K562 (cell line): ENCODE measurements at regions not wholly inside any gene's neighbourhood (a gene's known extent, or its start where the extent isn't known, plus 50 kb on each side); places are given as distances from the start of the nearest gene placed in this dataset.

ENCODE experiments used
- CCNT2 ChIP-seq: IDR thresholded peaks from 2 replicates; pipeline ENCODE4 v1.6.1; 2011; ENCODE audit warnings: borderline replicate concordance, low read depth, mild to moderate bottlenecking, moderate library complexity, mixed read lengths, low read length; ENCODE audit not compliant: insufficient read length; ENCODE audit errors: extremely low read depth
- HLTF ChIP-seq: fragments of 450-650 bp; IDR thresholded peaks from 2 replicates; pipeline ENCODE4 v1.6.1; 2016
- MITF ChIP-seq: IDR thresholded peaks from 2 replicates; pipeline ENCODE4 v1.6.1; 2014; ENCODE audit warnings: antibody characterized with exemption
- MXD1 ChIP-seq: fragments of 250-450 bp; sonication (Bioruptor Pico); IDR thresholded peaks from 2 replicates; pipeline ENCODE4 v1.8.0; 2021; ENCODE audit warnings: borderline replicate concordance, mild to moderate bottlenecking, moderate library complexity; ENCODE audit not compliant: poor library complexity, severe bottlenecking
- NBN ChIP-seq: fragments of 450-650 bp; IDR thresholded peaks from 2 replicates; pipeline ENCODE4 v1.6.1; 2016; ENCODE audit warnings: low read depth, mild to moderate bottlenecking
- POLR2AphosphoS5 ChIP-seq: IDR thresholded peaks from 2 replicates; pipeline ENCODE4 v1.6.1; 2011; ENCODE audit warnings: mild to moderate bottlenecking, low read depth, low read length, moderate library complexity; ENCODE audit not compliant: control insufficient read depth, insufficient read depth
- XRCC5 ChIP-seq: fragments of 200-400 bp; formaldehyde crosslinking; IDR thresholded peaks from 2 replicates; pipeline ENCODE4 v1.6.1; 2017; ENCODE audit warnings: low read depth, mild to moderate bottlenecking, low read length
- TF ChIP-seq, protein P1 (sequence below): fragments of 250-450 bp; sonication (Bioruptor Pico); IDR thresholded peaks from 2 replicates; pipeline ENCODE4 v1.5.0; 2020; ENCODE audit warnings: mild to moderate bottlenecking, borderline replicate concordance
- TF ChIP-seq, protein P2 (sequence below): fragments of 450-650 bp; IDR thresholded peaks from 2 replicates; pipeline ENCODE4 v1.6.1; 2016; ENCODE audit warnings: low read depth, mild to moderate bottlenecking, moderate library complexity
- TF ChIP-seq, protein P3 (sequence below): fragments of 250-450 bp; sonication (Bioruptor Pico); IDR thresholded peaks from 2 replicates; pipeline ENCODE4 v1.8.0; 2022; ENCODE audit warnings: inconsistent platforms, mild to moderate bottlenecking, moderate library complexity, borderline replicate concordance

GRCh38 chr10:10623958-10624566 lies 393.6 kb upstream of the CELF2 start (continued):
- TF ChIP-seq, protein P1, sequence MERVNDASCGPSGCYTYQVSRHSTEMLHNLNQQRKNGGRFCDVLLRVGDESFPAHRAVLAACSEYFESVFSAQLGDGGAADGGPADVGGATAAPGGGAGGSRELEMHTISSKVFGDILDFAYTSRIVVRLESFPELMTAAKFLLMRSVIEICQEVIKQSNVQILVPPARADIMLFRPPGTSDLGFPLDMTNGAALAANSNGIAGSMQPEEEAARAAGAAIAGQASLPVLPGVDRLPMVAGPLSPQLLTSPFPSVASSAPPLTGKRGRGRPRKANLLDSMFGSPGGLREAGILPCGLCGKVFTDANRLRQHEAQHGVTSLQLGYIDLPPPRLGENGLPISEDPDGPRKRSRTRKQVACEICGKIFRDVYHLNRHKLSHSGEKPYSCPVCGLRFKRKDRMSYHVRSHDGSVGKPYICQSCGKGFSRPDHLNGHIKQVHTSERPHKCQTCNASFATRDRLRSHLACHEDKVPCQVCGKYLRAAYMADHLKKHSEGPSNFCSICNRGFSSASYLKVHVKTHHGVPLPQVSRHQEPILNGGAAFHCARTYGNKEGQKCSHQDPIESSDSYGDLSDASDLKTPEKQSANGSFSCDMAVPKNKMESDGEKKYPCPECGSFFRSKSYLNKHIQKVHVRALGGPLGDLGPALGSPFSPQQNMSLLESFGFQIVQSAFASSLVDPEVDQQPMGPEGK (CRISPR knock-in tag) = no peak
- TF ChIP-seq, protein P2, sequence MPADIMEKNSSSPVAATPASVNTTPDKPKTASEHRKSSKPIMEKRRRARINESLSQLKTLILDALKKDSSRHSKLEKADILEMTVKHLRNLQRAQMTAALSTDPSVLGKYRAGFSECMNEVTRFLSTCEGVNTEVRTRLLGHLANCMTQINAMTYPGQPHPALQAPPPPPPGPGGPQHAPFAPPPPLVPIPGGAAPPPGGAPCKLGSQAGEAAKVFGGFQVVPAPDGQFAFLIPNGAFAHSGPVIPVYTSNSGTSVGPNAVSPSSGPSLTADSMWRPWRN = no peak
- TF ChIP-seq MXD1 (CRISPR knock-in tag) = no peak
- no peak for TF ChIP-seq NBN
- TF ChIP-seq HLTF = no peak
- no peak for TF ChIP-seq POLR2AphosphoS5
- TF ChIP-seq CCNT2 = no peak
- TF ChIP-seq MITF = no peak
- TF ChIP-seq, protein P3, sequence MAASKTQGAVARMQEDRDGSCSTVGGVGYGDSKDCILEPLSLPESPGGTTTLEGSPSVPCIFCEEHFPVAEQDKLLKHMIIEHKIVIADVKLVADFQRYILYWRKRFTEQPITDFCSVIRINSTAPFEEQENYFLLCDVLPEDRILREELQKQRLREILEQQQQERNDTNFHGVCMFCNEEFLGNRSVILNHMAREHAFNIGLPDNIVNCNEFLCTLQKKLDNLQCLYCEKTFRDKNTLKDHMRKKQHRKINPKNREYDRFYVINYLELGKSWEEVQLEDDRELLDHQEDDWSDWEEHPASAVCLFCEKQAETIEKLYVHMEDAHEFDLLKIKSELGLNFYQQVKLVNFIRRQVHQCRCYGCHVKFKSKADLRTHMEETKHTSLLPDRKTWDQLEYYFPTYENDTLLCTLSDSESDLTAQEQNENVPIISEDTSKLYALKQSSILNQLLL (CRISPR knock-in tag) = no peak
- TF ChIP-seq XRCC5 = no peak
